Mucosa of rectum (tissue), 2 donors: ENCODE measurements at regions not wholly inside any gene's neighbourhood (a gene's known extent, or its start where the extent isn't known, plus 50 kb on each side); places are given as distances from the start of the nearest gene placed in this dataset.
"Not testable (repeated sequence)": the region's sequence is repeated elsewhere in the genome, so short reads cannot be mapped to it uniquely, and the experiment has no call there.

Experiments
- H3K27ac ChIP-seq, 2 donors: one replicate each; pipeline ENCODE4 v1.7.0; 2013; ENCODE audit warnings: inconsistent platforms in 2 of 2, low read depth in 2 of 2, low read length in 2 of 2
- H3K27me3 ChIP-seq, 2 donors: one replicate each; pipeline ENCODE4 v1.7.0; 2013; ENCODE audit warnings: low read length in 2 of 2; ENCODE audit not compliant: control insufficient read depth in 2 of 2, insufficient read depth in 2 of 2
- H3K36me3 ChIP-seq, 2 donors: one replicate each; pipeline ENCODE4 v1.7.0; 2013; ENCODE audit warnings: low read length in 2 of 2; ENCODE audit not compliant: control insufficient read depth in 2 of 2, insufficient read depth in 2 of 2
- H3K4me1 ChIP-seq, 2 donors: one replicate each; pipeline ENCODE4 v1.7.0; 2013; ENCODE audit warnings: low read length in 2 of 2, mild to moderate bottlenecking in 1 of 2; ENCODE audit not compliant: control insufficient read depth in 2 of 2, insufficient read depth in 2 of 2
- H3K4me3 ChIP-seq, 2 donors: one replicate each; pipeline ENCODE4 v1.7.0; 2013; ENCODE audit warnings: low read length in 2 of 2
- H3K9ac ChIP-seq, 2 donors: one replicate each; pipeline ENCODE4 v1.7.0; 2013; ENCODE audit warnings: low read length in 2 of 2, low read depth in 1 of 2, mild to moderate bottlenecking in 1 of 2
- H3K9me3 ChIP-seq, 2 donors: one replicate each; pipeline ENCODE4 v1.7.0; 2013; ENCODE audit warnings: low read length in 2 of 2; ENCODE audit not compliant: control insufficient read depth in 2 of 2
- donor health status: healthy.
- donor health status: Normal muscosa, but diverticular disease.

DNA sequence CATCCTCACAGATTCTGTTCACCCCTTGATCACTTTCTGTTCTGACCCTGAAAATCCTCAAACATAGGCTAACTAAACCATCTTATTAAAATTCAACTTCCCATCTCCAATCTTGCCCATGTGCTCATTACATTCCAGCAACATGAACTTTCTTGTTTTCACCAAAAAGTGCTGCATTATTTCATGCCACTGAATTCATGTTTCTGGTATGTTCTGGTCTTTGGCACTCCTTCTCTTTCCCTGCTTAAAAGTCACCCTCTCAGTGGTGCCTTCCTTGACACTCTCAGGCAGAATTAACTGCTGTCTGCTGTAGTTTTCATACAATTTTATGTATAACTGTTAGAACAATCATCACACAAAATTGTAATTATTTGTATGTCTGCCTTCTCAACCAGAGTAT lies 247.7 kb upstream of the RBMS1 start:
- Histone ChIP-seq H3K4me1 (no peaks in the 10 kb centered on the region), H3K27me3 (no peaks in the 10 kb centered on the region), H3K27ac (no peak overlapping the region), H3K9ac (no peak overlapping the region), H3K4me3 (no peak overlapping the region), H3K9me3 (no peaks in the 10 kb centered on the region), H3K36me3 (no peaks in the 10 kb centered on the region)

- no peaks in the 10 kb centered on the region for H3K36me3 ChIP-seq
- H3K4me3 ChIP-seq, result no peak overlapping the region
- H3K27ac ChIP-seq, result no peak overlapping the region
- H3K9ac ChIP-seq, result no peak overlapping the region
- no peaks in the 10 kb centered on the region for H3K4me1 ChIP-seq
- no peaks in the 10 kb centered on the region for H3K27me3 ChIP-seq
- no peaks in the 10 kb centered on the region for H3K9me3 ChIP-seq
These were observed 248.2 kb upstream of the RBMS1 start for GRCh38 chr2:160741815-160742214.

DNA sequence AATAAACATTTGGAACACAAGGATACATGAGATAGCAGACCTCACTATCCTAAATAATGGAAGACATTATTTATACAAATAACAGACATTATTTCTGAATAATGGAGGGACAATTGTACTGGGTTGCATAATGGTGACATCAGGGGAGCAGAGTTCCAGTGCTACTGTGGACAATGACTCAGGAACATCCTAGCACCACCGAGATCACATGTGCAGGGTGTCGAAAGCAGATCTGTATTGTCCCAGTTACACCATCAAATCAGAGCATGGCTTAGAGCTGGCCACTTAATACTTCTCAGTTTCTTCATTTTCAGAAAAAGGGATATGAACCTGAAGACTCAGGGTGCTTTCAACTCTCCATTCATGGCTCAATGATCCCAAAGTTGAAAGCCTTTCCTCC lies 249.1 kb upstream of the RBMS1 start:
- no peaks in the 10 kb centered on the region for H3K9me3 ChIP-seq
- H3K36me3 ChIP-seq, result no peaks in the 10 kb centered on the region
- no peaks in the 10 kb centered on the region for H3K4me1 ChIP-seq
- no peak overlapping the region for H3K4me3 ChIP-seq
- no peak overlapping the region for H3K9ac ChIP-seq
- H3K27me3 ChIP-seq, result no peaks in the 10 kb centered on the region
- H3K27ac ChIP-seq, result no peak overlapping the region

DNA sequence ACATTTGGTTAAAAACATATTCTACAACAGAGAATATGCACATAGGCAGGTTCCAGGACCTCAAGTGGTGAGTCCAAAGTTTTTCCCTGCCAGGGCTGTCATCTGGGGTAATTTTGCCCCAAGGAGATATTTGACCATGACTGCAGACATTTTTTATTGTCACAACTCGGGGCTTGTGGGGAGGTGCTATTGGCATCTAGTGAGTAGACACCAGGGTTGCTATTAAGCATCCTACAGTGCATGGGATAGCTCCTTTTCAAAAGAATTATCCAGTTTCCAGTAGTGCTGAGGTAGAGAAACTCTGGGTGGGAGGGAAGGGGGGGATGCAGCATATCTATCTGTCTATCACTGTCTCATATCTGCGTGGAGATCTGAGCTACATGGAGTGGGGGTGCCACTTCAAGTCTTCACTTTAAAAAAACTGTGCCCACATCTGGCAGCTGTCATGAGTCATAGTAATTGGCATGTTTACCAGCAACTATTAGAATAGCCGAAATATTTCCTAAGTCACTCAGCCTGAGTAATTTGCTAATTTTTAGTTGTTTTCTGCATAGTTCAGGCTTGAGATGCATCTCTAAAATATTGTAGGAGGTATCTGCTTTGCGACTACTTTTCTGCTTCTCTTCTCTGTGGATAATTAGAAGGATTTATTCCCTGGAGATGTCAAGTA lies 254.0 kb upstream of the RBMS1 start:
- H3K4me3 ChIP-seq, result no peak overlapping the region
- H3K9me3 ChIP-seq, result no peaks in the 10 kb centered on the region
- no peak overlapping the region for H3K27ac ChIP-seq
- no peaks in the 10 kb centered on the region for H3K27me3 ChIP-seq
- no peak overlapping the region for H3K9ac ChIP-seq
- H3K4me1 ChIP-seq, result no peaks in the 10 kb centered on the region
- H3K36me3 ChIP-seq, result no peaks in the 10 kb centered on the region

- Histone ChIP-seq H3K4me1 (no peaks in the 10 kb centered on the region), H3K4me3 (no peak overlapping the region), H3K36me3 (no peaks in the 10 kb centered on the region), H3K9me3 (peaks cover 0 to 2% of the 10 kb centered on the region in 2 donors), H3K9ac (no peak overlapping the region), H3K27ac (no peak overlapping the region), H3K27me3 (no peaks in the 10 kb centered on the region)
These were observed 257.4 kb upstream of the RBMS1 start for GRCh38 chr2:160751021-160751420.

DNA sequence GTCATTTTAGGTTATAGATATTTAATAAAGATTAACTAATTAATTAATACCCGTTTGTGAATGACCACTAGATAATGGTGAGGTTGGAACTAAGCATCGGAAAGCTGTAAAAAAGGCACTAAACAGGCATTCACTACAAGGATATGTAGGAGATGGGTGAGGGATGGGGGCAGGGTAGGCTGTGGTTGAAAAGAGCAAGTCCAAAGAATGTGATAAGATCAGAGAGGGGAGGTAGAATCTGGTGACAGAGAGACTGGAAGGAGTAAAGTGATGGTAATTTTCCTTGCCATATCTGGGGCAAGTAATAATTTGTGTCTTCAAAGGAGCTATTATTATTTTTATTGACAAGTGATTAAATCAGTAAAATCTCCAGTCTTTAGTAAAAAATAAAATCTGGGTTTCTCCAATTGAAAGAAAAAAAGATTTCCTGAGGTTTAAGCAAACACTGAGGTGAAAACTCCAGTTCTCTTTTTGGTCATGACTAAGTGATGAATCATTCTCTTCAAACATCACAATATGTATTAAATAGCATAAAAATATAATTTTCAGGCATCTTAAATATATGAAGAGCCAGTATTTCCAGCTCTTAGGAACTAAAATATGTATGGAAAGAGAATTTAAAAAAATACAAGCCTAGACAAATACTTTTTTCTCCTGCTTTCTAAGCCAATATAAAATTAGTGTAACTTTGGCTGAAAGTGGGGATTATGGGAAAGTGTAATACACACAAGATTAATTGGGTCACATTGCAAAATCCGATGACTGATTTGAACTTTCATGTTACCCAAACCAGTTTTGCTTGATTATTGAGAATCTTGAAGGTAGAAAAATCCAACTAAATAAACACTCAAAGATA lies 259.1 kb upstream of the RBMS1 start:
- peaks cover 0 to 2% of the 10 kb centered on the region in 2 donors for H3K9me3 ChIP-seq
- no peaks in the 10 kb centered on the region for H3K36me3 ChIP-seq
- no peak overlapping the region for H3K9ac ChIP-seq
- H3K4me1 ChIP-seq, result no peaks in the 10 kb centered on the region
- no peak overlapping the region for H3K27ac ChIP-seq
- H3K27me3 ChIP-seq, result no peaks in the 10 kb centered on the region
- no peak overlapping the region for H3K4me3 ChIP-seq

DNA sequence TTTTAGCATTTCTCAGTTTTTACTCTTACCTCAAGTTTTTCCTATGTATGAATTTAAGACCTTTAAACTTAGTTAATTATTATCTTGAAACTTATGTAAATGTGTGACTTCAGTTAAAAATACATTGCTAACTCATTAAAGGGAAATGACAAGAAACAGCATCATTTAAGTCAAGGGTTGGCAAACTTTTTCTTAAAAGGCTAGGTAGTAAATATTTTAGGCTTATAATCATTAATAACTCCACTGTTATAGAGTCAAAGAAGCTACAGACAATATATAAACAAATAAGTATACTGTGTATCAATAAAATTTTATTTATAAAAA lies 259.7 kb upstream of the RBMS1 start:
- H3K9ac ChIP-seq, result no peak overlapping the region
- no peaks in the 10 kb centered on the region for H3K27me3 ChIP-seq

GRCh38 chr2:160753960-160754359 lies 260.4 kb upstream of the RBMS1 start:
- Histone ChIP-seq H3K27ac (no peak overlapping the region), H3K9ac (no peak overlapping the region), H3K36me3 (no peaks in the 10 kb centered on the region), H3K27me3 (no peaks in the 10 kb centered on the region), H3K4me1 (no peaks in the 10 kb centered on the region), H3K9me3 (peaks cover 0 to 2% of the 10 kb centered on the region in 2 donors), H3K4me3 (no peak overlapping the region)

More for the DNA sequence above, 259.7 kb upstream of the RBMS1 start:
- Histone ChIP-seq H3K27ac (no peak overlapping the region), H3K4me3 (no peak overlapping the region), H3K36me3 (no peaks in the 10 kb centered on the region), H3K9me3 (peaks cover 0 to 2% of the 10 kb centered on the region in 2 donors), H3K4me1 (no peaks in the 10 kb centered on the region)

DNA sequence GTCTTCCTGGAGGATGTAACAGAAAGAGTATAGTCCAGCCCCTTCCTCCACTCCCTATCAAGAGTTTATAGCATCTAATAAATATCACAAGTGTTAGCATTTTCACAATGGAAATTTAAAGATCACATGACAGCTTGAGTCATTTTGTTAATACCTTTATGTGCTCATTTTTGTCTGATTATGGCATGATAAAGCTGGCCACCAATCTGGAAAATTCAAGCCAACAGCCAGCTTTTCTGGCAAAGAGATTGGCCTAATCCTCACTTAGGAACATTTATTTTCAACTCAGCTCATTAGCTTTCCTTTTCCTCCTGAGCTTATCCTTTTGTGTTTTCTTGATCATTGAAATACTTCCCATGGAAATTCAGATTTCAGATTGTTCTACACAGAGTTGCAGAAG lies 262.9 kb upstream of the RBMS1 start:
- Histone ChIP-seq H3K27ac (no peak overlapping the region), H3K36me3 (no peaks in the 10 kb centered on the region), H3K27me3 (no peaks in the 10 kb centered on the region), H3K4me1 (no peaks in the 10 kb centered on the region), H3K9ac (no peak overlapping the region), H3K9me3 (peaks cover 0 to 2% of the 10 kb centered on the region in 2 donors), H3K4me3 (no peak overlapping the region)

GRCh38 chr2:160762493-160763128 lies 269.0 kb upstream of the RBMS1 start:
- not testable (repeated sequence) for H3K27me3 ChIP-seq, H3K9ac ChIP-seq, H3K27ac ChIP-seq, H3K9me3 ChIP-seq, H3K4me1 ChIP-seq, H3K4me3 ChIP-seq, H3K36me3 ChIP-seq
